IMR-90 (cell line): ENCODE measurements at regions not wholly inside any gene's neighbourhood (a gene's known extent, or its start where the extent isn't known, plus 50 kb on each side); places are given as distances from the start of the nearest gene placed in this dataset.

Source experiments
- ATAC-seq: fragments of 200-7000 bp; cut with Tn5 transposase; 2 replicates; pipeline ENCODE4 v1.9.1; 2020; ENCODE audit warnings: low read depth, mild to moderate bottlenecking, moderate library complexity
- BruUV-seq: library from RNA; stranded (reverse); fragments of 400-500 nt; replicated peaks from 2 replicates; lab custom pipeline; 2021; lab: Mats Ljungman, UMichigan
- CTCF ChIA-PET: fragments of 300-600 bp; formaldehyde crosslinking; extraction: SDS; loops from one replicate; lab custom pipeline; 2021; ENCODE audit warnings: antibody characterized with exemption; lab: Yijun Ruan, JAX
- POLR2A ChIA-PET: fragments of 300-600 bp; sonication (Branson Sonifier 250); formaldehyde crosslinking; loops from one replicate; lab custom pipeline; 2022; ENCODE audit warnings: antibody characterized with exemption; ENCODE audit not compliant: unreplicated experiment; lab: Charles Lee
- DNase-seq: peaks from one replicate; pipeline ENCODE4 v3.0.0; 2013
- H2AFZ ChIP-seq: replicated peaks from 2 replicates; pipeline ENCODE3; 2013; ENCODE audit warnings: low read length, mild to moderate bottlenecking; ENCODE audit not compliant: poor library complexity
- H2AK5ac ChIP-seq: 2 replicates; pipeline ENCODE4 v1.6.1; 2013; ENCODE audit warnings: low read depth, low read length, inconsistent platforms
- H2AK9ac ChIP-seq: replicated peaks from 2 replicates; pipeline ENCODE3; 2013; ENCODE audit warnings: mild to moderate bottlenecking, low read depth, low read length, moderate library complexity; ENCODE audit not compliant: poor library complexity
- H2BK120ac ChIP-seq: 2 replicates; pipeline ENCODE4 v1.6.1; 2013; ENCODE audit warnings: low read depth, low read length, inconsistent platforms
- H2BK15ac ChIP-seq: 3 replicates; pipeline ENCODE4 v1.6.1; 2013; ENCODE audit warnings: low read depth, low read length, inconsistent platforms
- H2BK20ac ChIP-seq: 2 replicates; pipeline ENCODE4 v1.6.1; 2013; ENCODE audit warnings: low read depth, mild to moderate bottlenecking, inconsistent platforms, low read length, moderate library complexity
- H2BK5ac ChIP-seq: 2 replicates; pipeline ENCODE4 v1.6.1; 2013; ENCODE audit warnings: mild to moderate bottlenecking, low read depth, low read length, inconsistent platforms; ENCODE audit not compliant: poor library complexity, severe bottlenecking
- H3K14ac ChIP-seq: replicated peaks from 2 replicates; pipeline ENCODE4 v1.6.1; 2013; ENCODE audit warnings: low read depth, low read length, inconsistent platforms
- H3K18ac ChIP-seq: 2 replicates; pipeline ENCODE4 v1.6.1; 2013; ENCODE audit warnings: low read depth, low read length, control low read depth
- H3K23ac ChIP-seq: 2 replicates; pipeline ENCODE4 v1.6.1; 2013; ENCODE audit warnings: low read depth, low read length, inconsistent platforms
- H3K27ac ChIP-seq: 2 replicates; pipeline ENCODE4 v1.5.1; 2013; ENCODE audit warnings: mild to moderate bottlenecking, control low read depth, low read length; ENCODE audit not compliant: insufficient read depth
- H3K27me3 ChIP-seq: 2 replicates; pipeline ENCODE4 v1.6.1; 2013; ENCODE audit warnings: low read length; ENCODE audit not compliant: control insufficient read depth, insufficient read depth
- H3K36me3 ChIP-seq: 2 replicates; pipeline ENCODE4 v1.6.1; 2013; ENCODE audit warnings: low read length, mixed read lengths; ENCODE audit not compliant: control insufficient read depth, insufficient read depth
- H3K4ac ChIP-seq: 2 replicates; pipeline ENCODE4 v1.6.1; 2013; ENCODE audit warnings: low read depth, low read length, inconsistent platforms
- H3K4me1 ChIP-seq: 2 replicates; pipeline ENCODE4 v1.6.1; 2013; ENCODE audit warnings: low read length, mixed read lengths; ENCODE audit not compliant: control insufficient read depth, insufficient read depth
- H3K4me2 ChIP-seq: 2 replicates; pipeline ENCODE4 v1.6.1; 2013; ENCODE audit warnings: low read depth, mild to moderate bottlenecking, control low read depth, low read length, moderate library complexity
- H3K4me3 ChIP-seq: 2 replicates; pipeline ENCODE4 v1.5.1; 2013; ENCODE audit warnings: low read depth, mild to moderate bottlenecking, control low read depth, low read length, moderate library complexity; ENCODE audit not compliant: insufficient read depth
- H3K56ac ChIP-seq: 2 replicates; pipeline ENCODE4 v1.6.1; 2013; ENCODE audit warnings: low read length, inconsistent platforms; ENCODE audit not compliant: insufficient read depth; ENCODE audit errors: extremely low read depth
- H3K79me1 ChIP-seq, 2 experiments: 2 replicates each; pipeline ENCODE4 v1.6.1; 2013; ENCODE audit warnings: low read length in 2 of 2, inconsistent platforms in 1 of 2, low read depth in 1 of 2
- H3K9ac ChIP-seq: 2 replicates; pipeline ENCODE4 v1.6.1; 2013; ENCODE audit warnings: low read depth, low read length, control low read depth
- H3K9me1 ChIP-seq: 2 replicates; pipeline ENCODE4 v1.6.1; 2013; ENCODE audit warnings: low read length, inconsistent platforms; ENCODE audit not compliant: insufficient read depth
- H3K9me3 ChIP-seq: 2 replicates; pipeline ENCODE4 v1.6.1; 2013; ENCODE audit warnings: low read length; ENCODE audit not compliant: control insufficient read depth, insufficient read depth
- H4K20me1 ChIP-seq: 2 replicates; pipeline ENCODE4 v1.6.1; 2013; ENCODE audit warnings: low read length, inconsistent platforms; ENCODE audit not compliant: insufficient read depth
- H4K5ac ChIP-seq: 2 replicates; pipeline ENCODE4 v1.6.1; 2013; ENCODE audit warnings: mild to moderate bottlenecking, low read depth, low read length, control low read depth
- H4K8ac ChIP-seq, 2 experiments: 2 replicates each; pipeline ENCODE4 v1.6.1; 2013; ENCODE audit warnings: low read depth in 2 of 2, low read length in 2 of 2, control low read depth in 1 of 2, inconsistent platforms in 1 of 2
- H4K91ac ChIP-seq: 2 replicates; pipeline ENCODE4 v1.6.1; 2013; ENCODE audit warnings: low read depth, low read length, inconsistent platforms; ENCODE audit not compliant: insufficient read depth
- BHLHE40 ChIP-seq: fragments of 150-350 bp; IDR thresholded peaks from 2 replicates; pipeline ENCODE4 v1.6.1; 2016; ENCODE audit warnings: mild to moderate bottlenecking, low read depth, low read length
- CEBPB ChIP-seq: IDR thresholded peaks from 2 replicates; pipeline ENCODE4 v1.6.1; 2012; ENCODE audit warnings: low read depth, low read length, improper control_type of control experiment
- CHD1 ChIP-seq: IDR thresholded peaks from 2 replicates; pipeline ENCODE4 v1.6.1; 2012; ENCODE audit warnings: low read depth, low read length, improper control_type of control experiment
- CTCF ChIP-seq: conservative IDR thresholded peaks from 2 replicates; pipeline ENCODE4 v1.5.1; 2012; ENCODE audit warnings: mild to moderate bottlenecking, low read depth, low read length, improper control_type of control experiment
- ELK1 ChIP-seq: fragments of 150-350 bp; IDR thresholded peaks from 2 replicates; pipeline ENCODE4 v1.6.1; 2016; ENCODE audit warnings: low read depth, mild to moderate bottlenecking, low read length, moderate library complexity, borderline replicate concordance
- FOS ChIP-seq: fragments of 150-350 bp; IDR thresholded peaks from 2 replicates; pipeline ENCODE4 v1.6.1; 2016; ENCODE audit warnings: low read depth, low read length
- MAFK ChIP-seq: IDR thresholded peaks from 2 replicates; pipeline ENCODE4 v1.6.1; 2012; ENCODE audit warnings: low read depth, low read length, improper control_type of control experiment
- MAZ ChIP-seq: IDR thresholded peaks from 2 replicates; pipeline ENCODE4 v1.6.1; 2012; ENCODE audit warnings: low read depth, mild to moderate bottlenecking, low read length, improper control_type of control experiment, moderate library complexity, borderline replicate concordance
- MXI1 ChIP-seq: IDR thresholded peaks from 2 replicates; pipeline ENCODE4 v1.6.1; 2012; ENCODE audit warnings: low read depth, mild to moderate bottlenecking, low read length, moderate library complexity, borderline replicate concordance
- NFE2L2 ChIP-seq: fragments of 150-350 bp; IDR thresholded peaks from 2 replicates; pipeline ENCODE4 v1.6.1; 2016; ENCODE audit warnings: low read depth, mild to moderate bottlenecking, low read length
- POLR2A ChIP-seq: IDR thresholded peaks from 2 replicates; pipeline ENCODE4 v1.6.1; 2012; ENCODE audit warnings: mild to moderate bottlenecking, low read depth, low read length
- RAD21 ChIP-seq: IDR thresholded peaks from 2 replicates; pipeline ENCODE4 v1.6.1; 2012; ENCODE audit warnings: low read length, improper control_type of control experiment
- RCOR1 ChIP-seq: IDR thresholded peaks from 2 replicates; pipeline ENCODE4 v1.6.1; 2012; ENCODE audit warnings: mild to moderate bottlenecking, low read length, improper control_type of control experiment; ENCODE audit not compliant: insufficient replicate concordance
- RFX5 ChIP-seq: IDR thresholded peaks from 2 replicates; pipeline ENCODE4 v1.8.0; 2012; ENCODE audit warnings: low read depth, mild to moderate bottlenecking, low read length, moderate library complexity
- SMC3 ChIP-seq: fragments of 150-350 bp; IDR thresholded peaks from 2 replicates; pipeline ENCODE4 v1.6.1; 2016; ENCODE audit warnings: low read depth, mild to moderate bottlenecking, antibody characterized with exemption, low read length, moderate library complexity
- USF2 ChIP-seq: fragments of 150-350 bp; IDR thresholded peaks from 2 replicates; pipeline ENCODE4 v1.6.1; 2017; ENCODE audit warnings: mild to moderate bottlenecking, antibody characterized with exemption, low read length, low read depth
- WGBS, 2 experiments: methylation state at CpG; one replicate each; pipeline versions ENCODE4 v1.1.5 to v1.1.7; 2013; ENCODE audit warnings: missing lambda C conversion rate in 2 of 2; ENCODE audit not compliant: insufficient read length in 1 of 2; ENCODE audit errors: extremely low coverage in 2 of 2; 5-methylcytosine and 5-hydroxymethylcytosine counted together
- dilution Hi-C: fragments of 300-500 bp; cut with HindIII; formaldehyde crosslinking; loops from one replicate; pipeline ENCODE4 v1.14.3; 2018; ENCODE audit warnings: low sequenced_read_pairs; ENCODE audit not compliant: unreplicated experiment
- in situ Hi-C: fragments of 300-500 bp; cut with MboI; formaldehyde crosslinking; loops from 3 replicates; pipeline ENCODE4 v1.14.3; 2019; ENCODE audit warnings: low sequenced_read_pairs, inconsistent platforms, mixed read lengths
- intact Hi-C: fragments of 100-400 bp; cut with micrococcal nuclease; formaldehyde crosslinking; loops from 2 replicates; pipeline ENCODE4 v1.10.0; 2022

- Histone ChIP-seq H3K27me3 (no peaks in the 10 kb centered on the region; the same call in 1 of the 2 replicates), H2BK5ac (no peak overlapping the region), H3K9me1 (no peaks in the 10 kb centered on the region), H3K9me3 (no peaks in the 10 kb centered on the region), H2BK15ac (no peak overlapping the region), H4K20me1 (no peaks in the 10 kb centered on the region; the same call in 1 of the 2 replicates), H4K5ac (no peak overlapping the region), H4K91ac (no peak overlapping the region), H3K79me1 (no peaks in the 10 kb centered on the region), H3K4ac (no peak overlapping the region), H3K23ac (no peak overlapping the region), H3K56ac (no peak overlapping the region), H3K27ac (no peak overlapping the region), H2AK5ac (no peak overlapping the region), H3K18ac (no peak overlapping the region), H2BK120ac (no peak overlapping the region), H3K36me3 (no peaks in the 10 kb centered on the region), H3K14ac (no peak overlapping the region), H4K8ac (no peak overlapping the region), H2BK20ac (no peak overlapping the region), H2AK9ac (no peak overlapping the region), H3K4me3 (no peak overlapping the region), H3K4me1 (no peaks in the 10 kb centered on the region), H3K4me2 (no peak overlapping the region), H3K9ac (no peak overlapping the region), H2AFZ (no peak overlapping the region)
- dilution Hi-C loops (no loop called here), intact Hi-C loops (no loop called here), in situ Hi-C loops (no loop called here)
- POLR2A ChIA-PET: no interaction called here
- no peak for DNase-seq
- no peak for TF ChIP-seq MXI1
- no peak for TF ChIP-seq ELK1
- TF ChIP-seq NFE2L2: no peak
- no peak for TF ChIP-seq MAFK
- no peak for TF ChIP-seq MAZ
- TF ChIP-seq RFX5: no peak
- TF ChIP-seq RCOR1: no peak
- TF ChIP-seq CEBPB: no peak
- no peak for TF ChIP-seq FOS
- no peak for TF ChIP-seq USF2
- TF ChIP-seq CHD1: no peak
- TF ChIP-seq BHLHE40: no peak
- no peak for TF ChIP-seq CTCF
- no peak for TF ChIP-seq SMC3
- TF ChIP-seq POLR2A: no peak
- no peak for TF ChIP-seq RAD21
- no CpG with 5 or more reads among the region's 6 CpGs for WGBS, 2 experiments
- CTCF ChIA-PET: no interaction called here
- BruUV-seq: no TSS peak
- ATAC-seq: no peak
These were observed 168.7 kb upstream of the CTBP2 start for GRCh38 chr10:125329056-125329455.
